IPS DF 4.7 (cell line): ENCODE measurements at regions not wholly inside any gene's neighbourhood (a gene's known extent, or its start where the extent isn't known, plus 50 kb on each side); places are given as distances from the start of the nearest gene placed in this dataset.

Source experiments
- DNase-seq: peaks from one replicate; pipeline ENCODE4 v3.0.0-alpha.2; 2013; ENCODE audit warnings: low spot score; ENCODE audit errors: extremely low read depth

DNA sequence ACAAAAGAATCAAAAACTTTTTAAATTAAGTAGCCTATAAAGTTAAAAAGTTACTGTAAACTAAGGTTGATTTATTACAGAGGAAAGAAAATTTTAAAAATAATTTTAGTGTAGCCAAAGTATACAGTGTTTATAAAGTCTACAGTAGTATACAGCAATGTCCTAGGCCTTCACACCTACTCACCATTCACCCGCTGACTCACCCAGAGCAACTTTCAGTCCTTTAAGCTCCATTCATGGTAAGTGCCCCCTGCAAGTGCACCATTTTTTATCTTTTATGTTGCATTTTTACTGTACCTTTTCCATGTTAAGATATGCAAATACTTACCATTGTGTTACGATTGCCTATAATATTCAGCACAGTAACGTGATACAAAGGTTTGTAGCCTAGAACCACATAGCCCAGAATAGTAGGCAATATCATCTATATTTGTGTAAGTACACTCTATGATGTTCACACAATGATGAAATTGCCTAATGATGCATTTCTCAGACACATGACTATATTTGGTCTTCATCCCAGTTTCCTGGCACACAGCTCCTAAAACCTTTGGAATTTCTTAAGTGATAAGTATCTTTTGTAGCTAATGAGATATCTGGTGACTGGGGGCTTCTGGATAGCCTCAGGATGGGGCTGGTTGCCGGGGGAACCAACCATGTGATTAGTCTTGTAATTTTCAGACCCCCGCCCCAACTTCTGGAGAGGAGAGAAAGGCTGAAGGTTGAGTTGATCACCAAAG lies 111.0 kb downstream of the MRPL14 start:
- DNase-seq: no peak

DNA sequence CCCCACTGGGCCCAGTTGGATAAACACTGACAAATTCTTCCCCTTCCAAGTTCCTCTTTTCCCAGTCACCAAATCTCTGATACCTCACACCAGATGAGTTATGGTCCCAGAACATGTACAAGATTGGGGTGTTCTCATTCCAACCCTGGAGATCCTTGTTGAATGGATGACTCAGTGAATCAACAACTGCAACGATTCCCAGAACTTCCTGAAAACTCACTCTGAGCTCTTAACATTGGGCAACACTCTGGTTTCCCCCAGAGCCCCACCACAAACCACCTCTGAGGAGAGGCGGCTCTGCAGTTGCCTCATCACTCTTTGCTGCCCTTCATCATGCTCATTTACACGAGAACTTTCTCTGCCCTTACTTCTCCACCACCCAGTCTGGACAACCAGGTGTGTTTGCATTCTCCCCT lies 115.2 kb downstream of the MRPL14 start:
- no peak for DNase-seq

DNA sequence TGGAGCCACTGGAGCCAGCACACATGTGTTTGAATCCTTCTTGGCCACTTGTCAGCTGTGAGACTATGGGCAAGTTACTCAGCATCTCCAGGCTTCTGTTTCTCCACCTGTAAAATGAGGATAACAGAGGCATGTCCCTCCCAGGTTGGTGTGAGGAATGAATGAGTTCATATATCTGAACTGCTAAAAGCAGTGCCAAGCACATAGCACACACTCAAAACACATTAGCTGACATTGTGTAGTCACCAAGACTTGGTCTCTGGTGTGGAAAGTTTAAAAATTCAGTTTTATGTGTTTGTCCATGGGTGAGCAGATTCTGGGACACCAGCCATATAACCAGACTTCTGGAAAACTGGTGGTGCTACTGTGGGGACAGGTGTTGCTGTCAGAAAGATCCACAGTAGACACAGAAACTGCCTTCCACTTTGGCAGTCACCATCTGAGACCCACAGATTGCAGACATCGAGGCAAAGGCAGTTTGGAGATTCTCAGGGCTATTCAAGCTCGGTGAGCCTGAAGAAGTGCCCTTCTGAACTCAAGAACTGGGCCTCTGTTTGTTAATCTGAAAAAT lies 115.8 kb downstream of the MRPL14 start:
- DNase-seq: no peak

DNA sequence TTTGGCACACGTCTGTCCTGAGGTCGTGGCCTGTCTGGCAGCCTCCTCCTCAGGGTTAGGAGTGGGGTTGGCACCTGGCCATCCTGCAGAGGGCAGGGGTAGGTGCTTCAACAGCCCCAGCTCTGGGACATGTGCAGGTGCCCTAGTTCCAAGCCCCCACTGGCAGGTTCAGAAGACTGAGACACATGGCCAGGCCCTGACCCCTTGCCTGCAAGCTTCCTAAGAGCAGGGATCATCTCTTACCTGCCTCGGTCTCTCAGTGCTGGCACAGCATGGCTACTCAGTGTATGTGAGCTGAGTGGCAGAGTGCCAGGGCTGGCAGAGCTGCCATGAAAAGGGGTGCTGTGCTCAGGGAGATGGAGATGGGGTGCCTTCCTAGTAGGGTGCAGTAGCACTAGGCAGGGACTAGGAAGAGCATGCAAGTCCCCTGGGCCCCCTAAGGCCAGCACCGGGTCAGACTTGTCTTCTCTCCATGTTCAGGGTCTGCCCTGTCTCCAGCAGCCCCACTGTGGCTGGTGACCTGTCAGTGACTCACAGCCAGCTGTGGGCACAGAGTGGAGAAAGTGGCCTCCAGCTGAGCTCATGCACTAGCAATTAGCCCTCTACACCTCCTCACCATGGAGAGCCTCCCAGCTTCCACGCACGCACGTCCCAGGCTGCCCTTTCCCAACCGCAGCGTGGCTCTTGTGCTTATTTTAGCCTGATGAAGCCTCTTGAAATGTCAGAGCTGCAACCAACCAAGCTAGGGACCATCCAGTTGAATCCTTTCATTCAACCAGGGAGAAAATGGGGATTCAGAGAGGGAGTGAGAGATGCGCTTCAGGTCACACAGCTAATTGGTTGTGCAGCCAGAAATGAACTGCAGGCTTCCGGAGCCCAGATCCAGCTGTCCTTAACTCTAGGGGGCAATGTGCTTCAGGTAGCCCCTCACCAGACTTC lies 116.6 kb downstream of the MRPL14 start:
- no peak for DNase-seq

DNA sequence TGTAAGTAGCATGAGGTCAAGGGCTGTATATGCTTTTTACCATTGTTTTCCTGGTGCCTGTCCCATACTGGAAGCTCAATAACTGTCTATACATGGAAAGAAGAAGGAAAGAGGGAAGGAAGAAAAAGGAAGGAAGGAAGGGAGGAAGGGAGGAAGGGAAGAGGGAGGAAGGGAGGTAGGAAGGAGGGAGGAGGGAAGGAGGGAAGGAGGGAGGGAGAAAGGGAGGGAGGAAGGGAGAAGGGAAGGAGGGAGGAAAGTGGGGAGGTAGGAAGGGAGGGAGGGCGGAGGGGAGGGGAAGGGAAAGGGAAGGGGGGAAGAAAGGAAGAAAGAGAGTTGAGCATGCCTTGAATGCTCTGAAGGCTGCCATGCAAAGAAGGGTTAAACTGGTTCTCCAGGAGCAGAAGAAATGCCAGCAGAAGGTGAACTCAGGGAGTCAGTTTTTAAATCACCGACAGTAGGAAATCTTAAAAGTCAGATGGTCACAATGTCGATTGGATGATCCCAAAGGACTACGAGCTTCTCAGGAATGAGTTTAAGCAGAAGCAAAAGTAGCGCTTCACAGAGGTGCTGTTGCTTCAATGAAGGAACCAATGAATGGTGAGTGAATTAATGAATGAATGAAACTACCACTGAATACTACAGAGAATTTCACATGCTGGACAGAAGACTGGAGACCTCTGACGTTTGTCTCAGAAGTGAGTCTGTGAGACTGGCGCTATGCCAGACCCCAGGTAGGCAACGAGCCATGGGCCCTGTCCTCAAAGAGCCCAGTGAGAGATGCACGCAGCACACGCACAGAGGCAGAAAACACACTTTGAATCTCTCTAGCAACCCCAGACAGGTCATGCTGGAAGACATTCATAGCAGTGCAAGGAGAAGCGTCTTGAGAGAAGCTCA lies 117.6 kb downstream of the MRPL14 start:
- no peak for DNase-seq

DNA sequence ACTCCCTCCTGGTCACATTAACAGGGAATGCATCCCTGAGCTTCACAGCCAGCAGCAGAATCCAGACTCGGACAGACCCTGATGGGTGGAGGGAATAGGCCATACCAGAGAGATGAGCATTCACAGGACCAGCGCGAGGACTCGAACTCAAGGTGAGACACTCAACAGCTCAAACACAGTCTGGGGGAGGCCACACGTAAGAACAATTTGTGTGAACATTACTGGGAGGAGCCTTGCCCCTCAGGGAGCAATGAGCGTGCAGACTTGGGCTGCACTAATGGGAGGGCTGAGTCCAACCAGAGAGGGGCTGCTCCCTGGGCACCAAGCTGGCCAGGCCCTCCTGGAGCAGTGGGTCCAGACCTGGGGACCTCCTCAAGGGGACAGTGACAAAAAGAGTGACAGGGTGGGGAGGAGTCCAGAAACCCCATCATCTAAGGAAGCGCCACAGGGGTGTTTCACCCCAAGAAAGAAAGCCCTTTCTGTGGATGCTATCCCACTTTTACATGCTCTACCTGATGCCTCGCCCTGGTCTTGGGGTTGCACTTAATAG lies 118.4 kb downstream of the MRPL14 start:
- DNase-seq: no peak

DNA sequence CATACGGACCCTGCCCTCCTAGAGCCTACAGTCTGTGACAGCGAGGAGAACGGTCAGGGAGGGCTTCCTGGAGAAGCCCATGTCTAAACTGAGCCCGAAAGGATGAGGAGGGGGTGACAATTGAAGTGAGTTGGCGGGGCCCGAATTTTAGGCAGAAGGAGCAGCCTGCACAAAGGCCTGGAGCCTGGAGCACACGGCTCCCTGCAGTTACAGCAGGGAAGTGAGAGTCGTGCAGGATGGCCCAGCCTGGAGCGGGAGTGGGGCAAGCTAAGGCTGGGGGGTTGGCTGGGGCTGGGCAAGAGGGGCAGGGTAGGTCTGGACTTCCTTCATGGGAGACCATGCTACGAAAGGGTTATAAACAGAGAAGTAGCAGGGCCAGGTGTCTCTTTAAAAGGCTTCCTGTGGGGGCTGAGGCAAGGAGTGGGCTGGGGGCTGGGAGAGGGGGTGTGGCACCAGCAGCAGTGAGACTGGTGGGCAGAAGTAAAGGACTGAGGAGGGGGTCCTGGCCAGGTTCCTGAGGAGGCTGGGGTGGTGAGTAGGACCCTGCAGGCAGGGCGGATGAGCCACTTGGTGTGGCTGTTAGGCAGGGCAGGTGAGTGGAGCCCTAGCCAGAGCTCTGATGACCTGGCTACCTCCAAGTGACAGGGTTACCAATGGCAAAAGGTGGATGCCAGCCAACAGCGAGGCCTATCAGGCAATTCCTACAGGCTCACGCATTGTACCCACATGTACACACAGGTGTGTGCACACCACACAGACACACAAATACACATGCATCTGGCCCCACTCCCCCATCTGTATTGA lies 119.2 kb downstream of the MRPL14 start:
- no peak for DNase-seq

DNA sequence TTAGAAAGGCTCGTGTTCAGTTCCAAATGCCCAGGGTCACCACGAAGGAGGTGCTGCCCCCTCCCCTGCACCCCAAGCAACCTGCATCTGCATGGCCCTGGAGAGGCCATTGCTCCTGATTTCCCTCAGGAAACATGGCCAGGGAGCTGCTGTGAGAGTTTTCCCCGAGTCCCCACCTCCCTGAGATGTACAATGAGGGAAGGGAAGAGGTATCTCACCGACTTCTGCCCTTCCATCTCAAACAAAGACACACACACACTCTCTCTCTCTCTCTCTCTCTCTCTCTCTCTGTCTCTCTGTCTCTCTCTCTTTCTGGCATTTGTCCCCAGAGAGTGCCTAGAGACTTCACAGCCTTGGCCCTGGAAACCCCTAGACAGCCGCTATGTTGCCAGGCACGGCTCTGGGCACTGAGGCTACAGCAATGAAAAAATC lies 120.4 kb downstream of the MRPL14 start:
- DNase-seq: no peak

DNA sequence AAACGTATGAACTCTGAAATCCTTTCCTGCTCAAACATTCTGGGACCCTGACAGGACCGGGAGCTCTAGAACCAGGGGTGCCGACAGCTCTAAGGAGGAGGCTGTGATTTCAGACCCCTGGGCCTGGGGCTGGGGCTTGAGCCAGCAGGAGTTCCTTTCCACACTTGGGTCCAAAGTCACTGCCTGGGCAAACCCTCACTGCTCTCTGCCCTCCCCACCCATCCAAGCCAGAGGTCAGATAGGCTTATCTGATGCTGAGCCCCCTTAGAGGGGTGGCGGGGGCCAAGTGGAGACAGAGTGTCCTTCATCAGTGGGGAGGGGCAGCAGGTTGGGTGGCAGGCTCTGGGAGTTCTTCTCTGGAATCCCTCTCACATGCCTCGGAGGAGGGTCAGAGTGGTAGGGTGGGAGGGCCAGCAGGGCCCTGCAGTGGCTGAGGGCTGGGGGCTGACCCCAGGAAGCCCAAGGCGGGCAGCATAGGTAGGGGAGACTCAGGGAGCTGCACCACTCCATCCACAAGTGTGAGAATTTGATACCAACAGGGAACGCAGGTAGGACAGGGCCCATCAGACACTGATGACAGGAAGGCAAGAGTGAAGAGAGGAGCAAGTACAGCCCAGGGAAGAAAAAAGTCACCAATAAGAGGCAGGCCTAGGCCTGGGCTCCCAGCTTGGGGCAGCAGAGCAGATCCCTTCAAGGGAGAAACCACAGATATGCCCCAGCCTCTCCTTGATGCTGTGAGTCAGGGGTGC lies 121.0 kb downstream of the MRPL14 start:
- no peak for DNase-seq

DNA sequence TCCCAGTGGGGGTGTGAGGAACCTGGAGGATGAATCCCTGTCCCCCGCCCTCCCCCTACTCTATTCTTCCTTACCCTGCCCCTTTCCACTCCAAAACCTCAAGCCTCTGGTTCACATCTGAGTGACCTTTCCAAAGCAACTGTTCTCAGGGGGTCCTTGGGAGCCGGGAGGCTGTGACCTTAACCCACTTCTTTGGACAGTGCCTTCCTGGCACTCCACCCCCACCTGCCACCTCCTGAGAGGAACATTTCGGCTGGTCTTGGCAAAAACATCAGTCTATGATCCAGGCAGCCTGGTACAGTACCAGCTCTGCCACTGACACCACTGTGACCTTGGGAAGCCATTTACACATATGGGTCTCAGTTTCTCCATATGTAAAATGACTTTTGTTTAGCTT lies 121.7 kb downstream of the MRPL14 start:
- no peak for DNase-seq

DNA sequence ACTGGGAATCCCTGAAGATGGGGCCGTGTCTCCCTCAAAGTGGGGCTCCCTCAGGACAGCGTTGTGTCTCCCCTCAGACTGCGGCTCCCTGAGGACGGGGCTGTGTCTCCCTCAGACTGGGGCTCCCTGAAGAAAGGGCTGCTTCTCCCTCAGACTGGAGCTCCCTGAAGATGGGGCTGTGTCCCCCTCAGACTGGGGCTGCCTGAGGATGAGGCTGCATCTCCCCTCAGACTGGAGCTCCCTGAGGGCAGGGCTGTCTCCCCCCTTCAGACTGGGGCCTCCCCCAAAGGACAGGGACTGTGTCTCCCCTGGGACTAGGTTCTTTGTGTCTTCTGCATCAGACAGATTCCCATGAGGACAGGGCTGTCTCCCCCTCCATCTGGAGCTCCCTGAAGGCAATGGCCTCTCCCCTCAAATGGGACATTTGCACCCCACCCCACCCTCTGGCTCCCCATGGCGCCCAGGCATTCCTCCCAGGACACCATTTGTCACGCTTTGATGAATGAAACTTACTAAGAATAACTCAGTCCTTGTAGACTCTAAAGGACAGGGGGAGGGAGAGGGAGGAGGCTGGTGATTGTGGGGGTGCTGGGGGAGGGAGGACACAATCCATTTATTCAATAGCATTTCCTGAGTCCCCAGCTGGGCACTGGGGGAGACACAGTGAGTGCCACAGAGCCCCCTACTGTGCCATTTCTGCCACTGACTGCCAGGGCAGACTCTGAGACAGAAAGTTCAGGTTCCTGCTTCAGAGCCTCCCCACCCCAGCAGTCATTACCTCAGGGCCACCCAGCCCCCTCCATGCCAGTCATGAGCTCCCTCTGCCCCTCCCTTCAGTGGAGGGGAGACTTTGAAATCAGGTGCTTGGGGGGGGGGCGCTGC lies 122.4 kb downstream of the MRPL14 start:
- DNase-seq: no peak

DNA sequence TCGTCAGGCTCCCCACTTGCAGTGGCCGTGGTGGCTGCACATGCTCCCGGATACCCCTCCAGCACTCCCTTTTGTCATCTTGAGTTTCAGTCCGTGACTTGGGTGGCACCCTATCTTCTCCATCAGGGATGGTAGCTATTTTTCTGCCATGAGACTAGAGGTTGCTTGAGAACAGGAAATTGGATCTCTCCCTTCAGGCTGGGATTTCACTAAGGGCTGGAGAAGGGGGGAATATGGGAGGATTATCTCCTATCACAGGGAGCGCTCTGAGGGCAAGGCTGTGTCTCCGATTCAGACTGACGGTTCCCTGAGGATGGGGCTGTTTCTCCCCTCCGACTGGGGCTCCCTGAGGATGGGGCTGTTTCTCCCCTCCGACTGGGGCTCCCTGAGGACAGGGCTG lies 123.1 kb downstream of the MRPL14 start:
- DNase-seq: no peak

DNA sequence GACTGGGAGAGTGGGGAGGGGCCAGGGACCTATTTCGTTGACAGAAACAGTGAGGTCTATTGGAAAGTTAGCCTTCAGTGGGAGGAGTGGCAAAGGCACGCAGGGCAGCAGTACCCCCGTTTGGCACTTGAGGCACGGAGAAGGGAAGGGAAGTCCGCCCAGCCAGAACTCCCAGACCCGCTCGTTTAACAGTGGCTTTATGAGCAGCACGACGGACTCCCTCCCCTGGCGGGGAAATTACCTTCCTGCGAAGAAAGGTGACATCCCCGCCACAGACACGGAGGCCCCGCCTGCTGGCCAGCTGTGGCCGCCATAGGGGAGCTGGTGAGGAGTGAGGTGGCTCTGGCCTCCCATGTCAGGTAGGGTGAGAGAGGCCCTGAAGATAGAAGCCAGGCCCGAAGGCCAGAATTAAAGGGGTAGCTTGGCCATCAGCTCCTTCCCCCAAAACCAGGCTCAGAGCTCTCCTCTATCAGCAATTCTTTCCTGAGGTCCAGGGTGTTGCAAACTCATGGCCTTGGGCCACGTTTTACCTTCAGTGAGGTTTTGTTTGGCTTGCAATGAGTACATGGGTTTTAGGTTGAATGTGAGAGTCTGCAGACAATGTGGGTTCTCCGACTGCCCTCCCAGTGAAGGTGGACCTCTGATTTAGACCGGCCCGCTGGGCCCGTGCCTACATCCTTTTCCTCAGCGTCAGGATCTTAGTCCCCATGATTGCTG lies 123.7 kb downstream of the MRPL14 start:
- no peak for DNase-seq

DNA sequence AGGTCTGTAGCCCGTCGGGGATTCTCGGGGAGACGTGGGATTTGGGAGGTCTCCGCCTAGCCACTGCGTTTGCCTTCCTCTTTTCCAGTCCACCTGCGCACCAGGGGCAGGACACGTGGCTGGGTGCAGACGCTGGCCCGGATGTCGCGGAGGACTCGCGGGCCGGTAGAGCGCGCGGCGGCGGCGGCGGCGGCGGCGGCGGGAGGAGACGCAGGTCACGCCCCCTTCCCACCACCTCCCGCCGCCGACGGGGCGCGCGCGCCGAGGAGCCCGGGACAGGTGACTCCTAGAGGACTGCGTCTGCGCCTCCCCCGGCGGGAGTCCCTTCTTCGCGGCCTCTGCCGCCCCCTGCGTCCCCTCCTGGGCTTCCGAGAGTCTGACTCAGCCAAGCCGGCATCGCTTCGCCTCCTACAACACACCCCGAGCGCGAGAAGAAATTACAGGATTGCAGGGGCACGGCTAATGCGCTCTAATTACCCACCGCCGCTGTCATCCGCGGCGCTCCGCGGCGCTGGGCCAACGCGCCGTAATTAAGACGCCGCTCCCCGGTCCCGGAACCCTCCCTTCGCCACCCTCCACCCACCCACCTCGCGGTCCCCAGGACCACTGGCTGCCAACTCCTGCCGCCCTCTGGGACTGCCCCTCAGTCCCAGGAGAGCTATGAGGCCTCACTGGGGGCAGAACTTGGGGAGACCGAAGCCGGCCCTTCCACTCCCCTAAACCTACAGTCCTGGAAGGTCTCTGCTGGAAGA lies 124.5 kb downstream of the MRPL14 start:
- no peak for DNase-seq

DNA sequence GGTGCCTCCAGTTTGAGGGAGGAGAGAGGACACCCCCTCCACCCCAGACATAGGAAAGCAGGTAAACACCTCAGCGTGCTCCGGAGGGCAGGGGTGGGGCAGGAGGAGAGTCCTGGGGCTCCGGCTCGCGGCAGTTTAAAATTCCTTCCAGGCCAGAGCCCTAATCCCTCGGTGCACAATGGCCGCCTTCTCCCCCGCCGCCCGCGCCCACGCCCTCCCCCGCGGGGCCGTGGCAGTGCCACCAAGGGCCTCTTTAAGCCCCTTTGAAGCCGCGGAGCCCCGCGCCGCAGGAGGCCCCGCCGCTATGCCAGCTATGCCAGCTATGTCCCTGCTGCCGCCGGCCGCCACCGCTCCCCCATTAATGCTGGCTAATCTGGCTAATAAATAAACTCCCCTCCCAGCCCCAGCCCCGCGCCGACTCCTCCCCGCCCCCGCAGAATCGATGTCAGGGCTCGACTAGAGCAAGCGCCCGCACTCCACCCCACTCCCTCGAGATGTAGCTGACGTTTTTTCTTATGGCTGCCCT lies 125.1 kb downstream of the MRPL14 start:
- no peak for DNase-seq

DNA sequence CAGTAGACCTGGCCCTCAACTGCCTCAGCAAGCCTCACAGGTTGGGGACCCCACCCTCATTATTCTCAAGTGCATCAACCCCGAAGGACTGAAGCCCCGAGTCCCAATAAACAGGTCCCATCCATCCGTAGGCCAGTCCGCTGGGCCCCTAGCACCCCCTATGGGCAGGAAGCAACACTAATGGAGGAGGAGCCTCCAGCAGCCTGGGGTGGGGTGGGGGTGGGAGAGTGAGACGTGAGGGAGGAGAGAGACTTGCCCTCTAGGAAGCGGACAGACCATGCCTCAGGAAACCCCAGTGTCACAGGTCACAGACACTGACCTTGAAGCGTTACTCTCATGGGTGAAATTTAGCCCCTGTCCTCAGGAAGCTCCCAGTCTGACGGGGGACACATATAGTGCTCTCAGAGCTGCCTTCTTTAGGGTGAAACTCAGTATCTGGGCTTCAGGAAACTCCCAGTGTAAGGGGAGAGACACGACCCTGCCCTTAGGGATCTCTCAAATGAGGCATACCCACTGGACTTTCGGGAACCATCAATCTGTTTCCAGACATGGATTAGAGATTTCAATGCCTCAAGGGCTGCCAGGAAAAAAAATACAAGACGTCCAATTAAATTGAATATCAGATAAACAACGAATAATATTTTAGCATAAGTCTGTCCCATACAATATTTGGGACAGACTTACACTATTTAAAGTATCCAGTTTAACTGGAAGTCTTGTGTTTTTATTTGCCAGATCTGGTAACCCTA lies 125.8 kb downstream of the MRPL14 start:
- no peak for DNase-seq
